Parathyroid adenoma (tissue), 2 donors: ENCODE measurements at regions not wholly inside any gene's neighbourhood (a gene's known extent, or its start where the extent isn't known, plus 50 kb on each side); places are given as distances from the start of the nearest gene placed in this dataset.

Source experiments
- H2AFZ ChIP-seq: fragments of 300-600 bp; sonication (generic); one replicate; pipeline ENCODE4 v1.7.0; 2017; ENCODE audit warnings: antibody characterized with exemption, mild to moderate bottlenecking
- H3K27ac ChIP-seq: fragments of 300-600 bp; sonication (generic); one replicate; pipeline ENCODE4 v1.7.0; 2017
- H3K27me3 ChIP-seq: fragments of 300-600 bp; sonication (generic); one replicate; pipeline ENCODE4 v1.7.0; 2017; ENCODE audit warnings: low read length; ENCODE audit not compliant: control insufficient read depth, insufficient read depth
- H3K36me3 ChIP-seq: fragments of 300-600 bp; sonication (generic); one replicate; pipeline ENCODE4 v1.7.0; 2017; ENCODE audit warnings: low read length; ENCODE audit not compliant: control insufficient read depth, insufficient read depth
- H3K4me1 ChIP-seq: fragments of 300-600 bp; sonication (generic); one replicate; pipeline ENCODE4 v1.7.0; 2017; ENCODE audit warnings: control low read depth
- H3K4me2 ChIP-seq: fragments of 300-600 bp; sonication (generic); one replicate; pipeline ENCODE4 v1.7.0; 2017; ENCODE audit warnings: low read length
- H3K4me3 ChIP-seq: fragments of 300-600 bp; sonication (generic); one replicate; pipeline ENCODE4 v1.7.0; 2017; ENCODE audit warnings: low read depth, low read length
- H3K79me2 ChIP-seq: fragments of 300-600 bp; sonication (generic); one replicate; pipeline ENCODE4 v1.7.0; 2017; ENCODE audit warnings: control low read depth
- H3K9ac ChIP-seq: fragments of 300-600 bp; sonication (generic); one replicate; pipeline ENCODE4 v1.7.0; 2017; ENCODE audit warnings: mild to moderate bottlenecking
- H3K9me3 ChIP-seq: fragments of 300-600 bp; sonication (generic); one replicate; pipeline ENCODE4 v1.7.0; 2017; ENCODE audit warnings: low read length; ENCODE audit not compliant: control insufficient read depth
- TF ChIP-seq, protein P1 (sequence below): fragments of 300-600 bp; sonication (generic); IDR thresholded peaks from one replicate; pipeline ENCODE4 v1.7.0; 2017; ENCODE audit warnings: antibody characterized with exemption, mild to moderate bottlenecking
- donor health status: primary hyperparathyroidism.

DNA sequence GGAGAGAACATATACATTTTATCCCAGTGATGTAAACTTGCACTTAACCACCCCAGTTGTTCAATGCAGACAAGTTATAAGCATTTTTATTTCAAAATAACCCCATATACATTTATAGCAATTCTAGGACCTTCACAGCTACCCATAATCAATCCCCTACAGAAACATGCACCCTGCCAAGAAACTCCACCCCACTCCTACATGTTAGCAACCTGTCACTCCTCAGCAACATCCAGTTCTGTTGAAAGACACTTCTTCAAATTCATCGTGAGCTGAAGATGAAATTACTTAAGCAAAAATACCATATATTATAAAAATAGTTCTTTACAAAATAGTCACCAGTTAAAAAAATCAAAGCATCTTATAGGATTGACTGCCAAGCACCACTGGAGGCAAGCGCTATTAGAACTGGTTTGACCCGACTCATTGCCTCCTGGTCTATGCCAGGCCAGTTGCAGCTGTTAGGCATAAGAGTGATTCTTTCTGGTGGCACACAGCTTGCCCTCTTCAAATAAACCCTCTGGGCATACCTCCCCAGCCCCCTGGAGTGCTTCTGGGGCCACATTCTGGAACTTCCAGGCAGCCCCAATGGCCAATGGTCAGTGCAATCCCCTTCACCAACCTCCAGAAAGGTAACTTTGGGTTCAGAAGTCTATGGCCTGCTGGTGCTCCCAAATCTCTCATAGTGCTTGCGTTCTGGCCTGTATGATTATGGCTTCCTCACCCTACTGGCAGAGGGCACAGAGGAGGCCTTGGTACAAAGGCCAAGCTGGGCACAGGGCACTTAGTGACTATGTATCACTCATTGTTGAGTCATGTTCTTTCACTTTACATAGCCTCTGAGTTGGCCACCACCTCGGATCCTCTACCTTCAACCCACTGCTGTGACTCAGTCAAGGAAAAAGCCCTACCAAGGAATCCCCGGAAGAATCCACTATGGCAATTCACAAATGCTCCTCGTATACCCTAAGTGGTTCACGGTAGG lies 72.2 kb upstream of the RALGPS2 start:
- no peaks in the 10 kb centered on the region for H3K9me3 ChIP-seq
- no peak overlapping the region for H3K27ac ChIP-seq
- no peaks in the 10 kb centered on the region for H3K79me2 ChIP-seq
- TF ChIP-seq, protein P1, sequence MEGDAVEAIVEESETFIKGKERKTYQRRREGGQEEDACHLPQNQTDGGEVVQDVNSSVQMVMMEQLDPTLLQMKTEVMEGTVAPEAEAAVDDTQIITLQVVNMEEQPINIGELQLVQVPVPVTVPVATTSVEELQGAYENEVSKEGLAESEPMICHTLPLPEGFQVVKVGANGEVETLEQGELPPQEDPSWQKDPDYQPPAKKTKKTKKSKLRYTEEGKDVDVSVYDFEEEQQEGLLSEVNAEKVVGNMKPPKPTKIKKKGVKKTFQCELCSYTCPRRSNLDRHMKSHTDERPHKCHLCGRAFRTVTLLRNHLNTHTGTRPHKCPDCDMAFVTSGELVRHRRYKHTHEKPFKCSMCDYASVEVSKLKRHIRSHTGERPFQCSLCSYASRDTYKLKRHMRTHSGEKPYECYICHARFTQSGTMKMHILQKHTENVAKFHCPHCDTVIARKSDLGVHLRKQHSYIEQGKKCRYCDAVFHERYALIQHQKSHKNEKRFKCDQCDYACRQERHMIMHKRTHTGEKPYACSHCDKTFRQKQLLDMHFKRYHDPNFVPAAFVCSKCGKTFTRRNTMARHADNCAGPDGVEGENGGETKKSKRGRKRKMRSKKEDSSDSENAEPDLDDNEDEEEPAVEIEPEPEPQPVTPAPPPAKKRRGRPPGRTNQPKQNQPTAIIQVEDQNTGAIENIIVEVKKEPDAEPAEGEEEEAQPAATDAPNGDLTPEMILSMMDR, result no peak
- H3K36me3 ChIP-seq, result no peaks in the 10 kb centered on the region
- H3K27me3 ChIP-seq, result no peaks in the 10 kb centered on the region
- H3K4me2 ChIP-seq, result no peak overlapping the region
- H3K4me1 ChIP-seq, result no peaks in the 10 kb centered on the region
- H3K9ac ChIP-seq, result no peak overlapping the region
- H3K4me3 ChIP-seq, result no peak overlapping the region
- H2AFZ ChIP-seq, result no peak overlapping the region

GRCh38 chr1:178659789-178660208 lies 65.2 kb upstream of the RALGPS2 start:
- Histone ChIP-seq H3K79me2 (no peaks in the 10 kb centered on the region), H3K27me3 (no peaks in the 10 kb centered on the region)

DNA sequence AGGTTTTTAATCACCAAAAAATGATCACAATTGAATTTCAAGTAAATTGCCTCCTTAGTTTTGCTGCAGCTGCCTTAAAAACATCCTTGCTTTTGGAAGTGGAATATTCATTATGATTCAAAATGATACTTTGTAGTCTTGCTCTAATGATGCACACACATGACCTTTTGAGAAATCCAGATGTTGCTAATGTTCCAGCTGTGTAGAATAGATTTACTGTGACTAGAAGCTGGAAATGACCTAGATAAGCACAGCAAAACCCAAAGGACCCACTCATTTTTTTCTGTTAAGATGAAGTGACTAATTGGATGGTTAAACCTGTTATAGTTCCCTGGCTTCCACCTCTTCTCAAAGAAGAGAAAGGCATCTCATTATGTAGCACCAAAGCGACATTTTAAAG lies 64.6 kb upstream of the RALGPS2 start:
- TF ChIP-seq, protein P1, result no peak
- H3K4me2 ChIP-seq, result no peak overlapping the region
- no peaks in the 10 kb centered on the region for H3K9me3 ChIP-seq
- no peak overlapping the region for H3K27ac ChIP-seq
- H3K36me3 ChIP-seq, result no peaks in the 10 kb centered on the region
- no peak overlapping the region for H3K9ac ChIP-seq
- H2AFZ ChIP-seq, result no peak overlapping the region
- H3K79me2 ChIP-seq, result no peaks in the 10 kb centered on the region
- no peaks in the 10 kb centered on the region for H3K4me1 ChIP-seq
- H3K4me3 ChIP-seq, result no peak overlapping the region
- H3K27me3 ChIP-seq, result no peaks in the 10 kb centered on the region

More at GRCh38 chr1:178659789-178660208, 65.2 kb upstream of the RALGPS2 start:
- no peak overlapping the region for H3K9ac ChIP-seq
- H3K4me1 ChIP-seq, result no peaks in the 10 kb centered on the region
- no peaks in the 10 kb centered on the region for H3K36me3 ChIP-seq
- no peak overlapping the region for H3K4me2 ChIP-seq
- H2AFZ ChIP-seq, result no peak overlapping the region
- no peak overlapping the region for H3K27ac ChIP-seq
- H3K9me3 ChIP-seq, result no peaks in the 10 kb centered on the region
- TF ChIP-seq, protein P1, result no peak
- H3K4me3 ChIP-seq, result no peak overlapping the region

GRCh38 chr1:178664278-178664677 lies 60.8 kb upstream of the RALGPS2 start:
- Histone ChIP-seq H3K4me1 (no peaks in the 10 kb centered on the region), H3K79me2 (no peaks in the 10 kb centered on the region), H3K4me2 (no peak overlapping the region), H2AFZ (no peak overlapping the region), H3K9me3 (no peaks in the 10 kb centered on the region), H3K36me3 (no peaks in the 10 kb centered on the region), H3K9ac (no peak overlapping the region), H3K27ac (no peak overlapping the region), H3K27me3 (no peaks in the 10 kb centered on the region), H3K4me3 (no peak overlapping the region)
- TF ChIP-seq, protein P1, result no peak
